Skeletal muscle cell (primary cell): ENCODE measurements at regions not wholly inside any gene's neighbourhood (a gene's known extent, or its start where the extent isn't known, plus 50 kb on each side); places are given as distances from the start of the nearest gene placed in this dataset.

Experiments
- DNase-seq: peaks from one replicate; pipeline ENCODE4 v3.0.0-alpha.2; 2010; ENCODE audit warnings: low read depth
- H3K4me3 ChIP-seq: 2 replicates; pipeline ENCODE4 v1.5.1; 2011; ENCODE audit warnings: low read depth, mild to moderate bottlenecking, control low read depth, low read length, moderate library complexity

DNA sequence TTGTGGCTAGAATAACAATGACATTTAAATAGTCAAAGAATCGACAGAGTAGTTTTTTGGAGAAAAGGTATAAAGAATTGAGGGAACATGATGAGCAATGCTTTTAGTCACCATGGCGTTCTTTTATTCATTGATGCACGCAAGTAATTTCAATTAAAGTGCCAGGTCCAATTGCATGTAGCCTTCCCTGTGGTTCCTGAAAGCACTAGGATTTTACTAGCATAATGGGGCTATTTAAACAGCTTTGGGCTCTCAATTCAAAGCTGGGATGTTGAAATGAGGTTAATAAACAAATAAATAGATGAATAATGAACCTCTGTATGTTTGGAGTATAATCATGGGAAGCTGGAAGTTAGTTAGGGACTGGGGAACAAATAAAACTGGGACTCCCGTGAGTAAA, 121.2 kb upstream of the GAP43 start:
- DNase-seq: no peak
- no peak overlapping the region for H3K4me3 ChIP-seq

DNA sequence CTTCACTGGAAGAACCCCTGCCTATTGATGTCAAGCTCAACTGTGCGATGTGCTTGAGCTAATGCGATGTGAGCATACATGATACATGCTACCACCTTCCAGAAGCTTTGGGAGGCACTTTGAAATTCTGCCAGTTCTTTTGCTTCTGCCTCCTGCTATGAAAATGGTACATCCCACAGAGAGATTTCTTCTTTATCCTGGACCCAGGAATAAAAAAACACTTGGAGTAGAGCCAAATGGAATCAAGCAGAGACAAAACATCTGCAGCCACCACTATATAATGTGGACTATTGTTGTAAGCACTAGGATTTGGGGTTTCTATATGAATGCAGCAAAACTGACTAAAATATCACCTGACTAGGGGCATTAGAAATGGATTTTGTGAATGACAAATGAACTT, 119.9 kb upstream of the GAP43 start:
- no peak overlapping the region for H3K4me3 ChIP-seq
- no peak for DNase-seq

GRCh38 chr3:115508562-115508961, 114.7 kb upstream of the GAP43 start:
- H3K4me3 ChIP-seq: no peak overlapping the region
- DNase-seq: no peak

GRCh38 chr3:115512565-115513415, 110.5 kb upstream of the GAP43 start:
- peak overlapping the region; percentile 53 for H3K4me3 ChIP-seq
- peak; percentile 31 for DNase-seq

GRCh38 chr3:115513416-115513800, 109.9 kb upstream of the GAP43 start:
- DNase-seq: no peak
- peak overlapping the region; percentile 53 for H3K4me3 ChIP-seq

DNA sequence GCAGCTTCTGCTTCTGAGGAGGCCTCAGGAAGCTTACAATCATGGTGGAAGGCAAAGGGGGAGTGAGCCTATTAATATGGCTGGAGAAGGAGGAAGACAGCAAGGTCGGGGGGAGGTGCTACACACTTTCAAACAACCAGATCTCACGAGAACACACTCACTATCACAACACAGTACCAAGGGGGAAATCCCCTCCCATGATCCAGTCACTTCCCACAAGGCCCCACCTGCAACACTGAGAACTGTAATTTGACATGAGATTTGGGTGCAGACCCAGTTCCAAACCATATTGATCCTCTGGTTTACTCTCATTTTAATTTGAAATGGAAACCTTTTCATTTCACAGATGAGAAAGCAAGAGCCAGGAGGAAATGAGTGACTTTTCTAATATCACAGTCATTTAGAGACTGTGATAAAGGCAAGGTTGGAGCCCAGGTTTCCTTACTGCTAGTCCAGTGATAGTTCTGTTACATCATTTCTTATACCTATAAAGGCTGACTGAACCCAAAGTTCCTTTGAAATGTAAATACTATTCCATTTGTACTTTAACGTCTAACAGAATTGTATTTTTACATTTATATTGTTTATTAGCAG, 105.8 kb upstream of the GAP43 start:
- no peak for DNase-seq
- no peak overlapping the region for H3K4me3 ChIP-seq

DNA sequence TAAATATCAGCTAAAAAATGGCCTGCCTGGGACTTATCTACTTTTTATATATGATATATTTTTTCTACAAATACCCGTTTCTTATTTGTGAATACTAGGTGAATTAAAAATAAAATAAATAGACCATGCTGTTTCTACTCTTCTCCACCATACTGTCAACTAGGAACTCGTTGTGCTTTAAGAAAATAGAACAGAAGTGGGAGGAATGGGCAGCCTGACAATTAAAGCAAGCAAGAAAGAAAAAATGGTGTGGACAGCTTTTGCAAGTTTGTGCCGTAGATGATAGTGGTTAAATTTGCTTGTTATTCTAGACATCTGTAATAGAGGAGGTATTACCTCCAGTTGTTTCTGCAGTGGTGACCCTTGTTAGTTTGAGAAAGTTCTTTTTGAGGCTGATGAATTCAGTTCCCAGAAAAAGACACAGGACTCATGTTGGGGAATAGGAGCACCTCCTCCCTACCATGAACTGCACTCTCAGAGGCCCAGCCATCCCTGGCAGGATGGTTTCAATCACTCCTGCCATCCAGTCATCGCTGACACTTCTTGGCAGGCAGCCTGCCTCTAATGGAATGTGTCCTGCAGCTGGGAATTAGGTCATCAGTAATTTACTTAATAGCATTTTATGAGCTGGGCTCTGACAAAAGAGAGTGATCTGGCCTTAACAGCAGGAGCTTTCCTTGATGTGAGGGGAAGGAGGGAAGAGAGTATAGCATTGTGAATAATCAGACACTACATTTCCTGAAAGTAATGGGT, 105.0 kb upstream of the GAP43 start:
- H3K4me3 ChIP-seq: no peak overlapping the region
- peak; percentile 95 for DNase-seq

GRCh38 chr3:115520241-115520640, 103.1 kb upstream of the GAP43 start:
- H3K4me3 ChIP-seq: no peak overlapping the region
- no peak for DNase-seq

- no peak for DNase-seq
- no peak overlapping the region for H3K4me3 ChIP-seq
Observed at GRCh38 chr3:115520651-115521245, 102.6 kb upstream of the GAP43 start.

DNA sequence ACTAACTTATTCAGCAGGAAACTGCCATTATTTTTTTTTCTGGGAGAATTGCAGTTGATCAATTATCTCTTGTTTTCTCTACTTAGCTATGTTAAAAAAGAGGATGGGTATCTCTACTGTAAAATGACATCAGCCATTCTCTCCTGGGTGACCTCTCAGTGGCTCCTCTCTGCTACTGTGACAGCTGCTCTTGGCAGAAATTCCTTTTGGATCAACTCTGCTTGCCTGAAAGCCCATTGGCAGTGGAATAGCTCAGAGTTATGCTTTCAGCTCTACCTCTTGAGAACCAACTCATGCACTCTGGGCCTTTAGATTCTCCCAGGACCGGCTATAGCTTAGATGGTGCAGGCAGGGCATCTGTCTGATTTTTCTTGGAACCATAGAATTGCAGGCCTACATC, 99.9 kb upstream of the GAP43 start:
- H3K4me3 ChIP-seq: no peak overlapping the region
- no peak for DNase-seq

DNA sequence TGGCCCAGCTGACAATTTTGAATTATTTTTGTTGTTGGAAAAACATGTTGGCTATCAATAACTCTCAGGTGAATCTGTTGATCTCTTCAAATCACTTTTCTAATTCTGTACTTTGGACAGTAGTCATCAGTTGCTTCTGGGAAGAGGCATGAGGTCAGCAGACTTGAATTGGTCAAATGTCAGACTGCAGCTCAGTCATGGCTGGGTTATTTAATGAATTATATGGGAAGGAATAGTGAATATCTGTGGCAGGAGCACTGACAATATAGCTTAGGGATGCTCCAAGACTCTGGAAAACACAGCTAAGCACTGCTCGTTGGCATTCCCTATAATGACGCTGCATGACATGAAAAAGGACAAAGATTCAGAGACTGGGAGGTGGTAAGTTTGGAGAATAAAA, 98.8 kb upstream of the GAP43 start:
- DNase-seq: no peak
- H3K4me3 ChIP-seq: no peak overlapping the region

DNA sequence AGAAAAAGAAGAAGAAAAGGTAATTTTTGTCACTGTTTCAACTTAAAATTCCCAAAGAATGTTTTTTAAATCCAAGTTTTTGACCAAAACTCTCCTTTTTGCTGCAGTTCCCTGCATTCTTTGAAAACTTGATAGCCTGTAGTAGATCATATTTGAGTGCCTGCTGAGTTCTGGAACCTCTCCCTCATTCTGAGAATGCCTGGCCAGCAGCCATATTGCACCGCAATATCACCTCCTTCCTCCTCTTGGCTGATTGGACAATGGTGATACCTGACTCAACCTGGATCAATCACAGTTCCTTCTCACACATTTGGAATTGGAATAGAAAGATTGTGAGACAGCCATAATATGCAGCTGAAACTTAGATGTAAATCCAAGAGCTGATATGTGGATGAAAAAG, 97.6 kb upstream of the GAP43 start:
- no peak overlapping the region for H3K4me3 ChIP-seq
- DNase-seq: no peak

- DNase-seq: no peak
- no peak overlapping the region for H3K4me3 ChIP-seq
Observed at GRCh38 chr3:115533218-115533617, 90.1 kb upstream of the GAP43 start.

DNA sequence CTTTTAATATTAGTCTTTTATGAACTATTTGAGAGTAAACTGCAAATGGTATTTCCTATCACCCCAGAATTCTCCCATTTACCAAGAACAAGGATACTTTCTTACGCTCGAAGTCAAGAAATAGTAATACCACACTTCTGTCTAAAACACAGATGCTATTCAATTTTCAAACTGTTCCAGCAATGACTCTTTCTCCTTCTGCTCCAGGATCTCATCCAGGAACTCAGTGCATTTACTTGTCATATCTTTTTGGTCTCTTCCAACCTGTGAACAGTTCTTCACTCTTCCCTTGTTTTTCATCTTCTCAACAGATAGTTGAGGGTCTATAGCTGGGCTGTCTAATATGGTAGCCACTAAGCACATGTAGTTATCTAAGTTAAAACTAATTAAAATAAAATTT, 87.1 kb upstream of the GAP43 start:
- H3K4me3 ChIP-seq: no peak overlapping the region
- DNase-seq: no peak

- DNase-seq: no peak
- H3K4me3 ChIP-seq: no peak overlapping the region
Observed at GRCh38 chr3:115537669-115538068, 85.6 kb upstream of the GAP43 start.

DNA sequence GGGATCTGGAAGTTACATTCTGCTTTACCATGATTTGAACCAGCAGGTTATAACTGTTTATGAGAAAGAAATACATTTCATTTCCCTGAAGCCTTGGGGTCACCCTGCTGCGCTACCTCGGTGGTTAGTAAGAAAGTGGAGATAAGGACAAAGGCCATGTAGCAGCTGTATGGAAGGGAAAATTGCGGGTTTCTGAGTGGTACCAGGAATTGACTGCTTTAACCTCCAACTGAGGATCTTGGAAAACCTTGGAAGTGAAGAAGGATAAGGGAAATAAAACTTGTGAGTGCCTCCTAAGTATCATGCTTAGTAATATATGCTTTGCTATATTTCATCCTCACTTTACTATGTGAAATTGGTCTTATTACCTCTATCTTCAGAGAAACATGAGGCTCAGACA, 76.1 kb upstream of the GAP43 start:
- H3K4me3 ChIP-seq: no peak overlapping the region
- no peak for DNase-seq

DNA sequence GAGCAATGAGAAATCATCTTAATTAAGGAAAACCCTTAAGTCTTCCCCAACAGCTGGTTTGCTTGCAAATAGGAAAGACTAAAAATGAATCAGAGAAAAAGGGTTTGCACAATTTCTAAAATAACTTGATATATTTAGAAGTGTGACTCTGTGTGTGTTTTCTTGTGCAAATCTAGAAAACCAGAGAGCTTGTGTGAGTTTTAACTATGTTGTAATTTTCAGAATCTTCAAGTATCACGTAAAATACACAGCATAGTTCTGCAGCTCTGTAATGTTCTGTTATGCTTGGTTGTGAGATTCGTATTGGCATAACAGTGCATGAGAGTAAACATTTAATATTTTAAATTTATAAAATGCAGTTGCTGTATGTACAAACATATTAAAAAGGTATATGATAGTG, 74.7 kb upstream of the GAP43 start:
- DNase-seq: no peak
- H3K4me3 ChIP-seq: no peak overlapping the region

- no peak for DNase-seq
- H3K4me3 ChIP-seq: no peak overlapping the region
Observed at GRCh38 chr3:115549071-115549470, 74.2 kb upstream of the GAP43 start.

GRCh38 chr3:115550285-115550761, 73.0 kb upstream of the GAP43 start:
- DNase-seq: no peak
- no peak overlapping the region for H3K4me3 ChIP-seq

DNA sequence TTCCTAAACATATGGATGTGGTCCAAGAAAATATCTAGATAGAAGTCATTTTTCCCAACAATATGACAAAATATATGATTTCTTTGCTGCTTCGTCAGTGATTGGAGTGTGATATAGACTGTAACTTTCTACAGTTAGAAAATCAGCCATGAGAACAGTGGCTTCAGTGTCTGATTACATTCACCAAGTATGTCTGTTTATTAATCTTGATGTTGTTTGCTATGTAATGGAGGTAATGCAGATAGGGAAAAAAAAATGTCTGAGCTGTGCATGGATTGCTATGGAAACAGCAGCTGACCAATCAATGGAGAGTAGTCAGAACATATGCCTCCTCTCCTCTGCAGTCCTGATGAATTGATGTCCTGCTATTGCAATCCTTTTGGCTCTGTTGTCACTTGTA, 72.3 kb upstream of the GAP43 start:
- no peak overlapping the region for H3K4me3 ChIP-seq
- no peak for DNase-seq
